OCI-LY7 (cell line): ENCODE measurements at regions not wholly inside any gene's neighbourhood (a gene's known extent, or its start where the extent isn't known, plus 50 kb on each side); places are given as distances from the start of the nearest gene placed in this dataset.

ENCODE experiments used
- BruUV-seq: library from RNA; stranded (reverse); fragments of 400-500 nt; replicated peaks from 2 replicates; lab custom pipeline; 2021; lab: Mats Ljungman, UMichigan
- CTCF ChIA-PET: fragments of 300-600 bp; sonication (Branson Sonifier 250); formaldehyde crosslinking; loops from one replicate; lab custom pipeline; 2022; ENCODE audit warnings: antibody characterized with exemption; ENCODE audit not compliant: unreplicated experiment; lab: Charles Lee
- POLR2A ChIA-PET: fragments of 300-600 bp; sonication (Branson Sonifier 250); formaldehyde crosslinking; loops from one replicate; lab custom pipeline; 2022; ENCODE audit warnings: antibody characterized with exemption; lab: Charles Lee
- DNase-seq: peaks from one replicate; pipeline ENCODE4 v3.0.0-alpha.2; 2015; ENCODE audit warnings: low spot score
- H2AFZ ChIP-seq: fragments of 200-600 bp; sonication (generic), shearing (Covaris generic); 2 replicates; pipeline ENCODE4 v1.6.1; 2014; ENCODE audit warnings: mild to moderate bottlenecking, antibody characterized with exemption, low read length, moderate library complexity
- H3K27ac ChIP-seq: fragments of 200-600 bp; sonication (generic); 2 replicates; pipeline ENCODE4 v1.5.1; 2014; ENCODE audit warnings: mixed run types, low read depth, mild to moderate bottlenecking, moderate library complexity, low read length, inconsistent platforms; ENCODE audit not compliant: poor library complexity, severe bottlenecking
- H3K36me3 ChIP-seq: fragments of 200-600 bp; sonication (generic); 2 replicates; pipeline ENCODE4 v1.6.1; 2014; ENCODE audit warnings: mild to moderate bottlenecking, antibody characterized with exemption, low read length, moderate library complexity, mixed read lengths; ENCODE audit not compliant: insufficient read depth
- H3K4me1 ChIP-seq: fragments of 200-600 bp; sonication (generic); 2 replicates; pipeline ENCODE4 v1.5.1; 2014; ENCODE audit warnings: mild to moderate bottlenecking, low read length; ENCODE audit not compliant: insufficient read depth, poor library complexity, severe bottlenecking
- H3K4me2 ChIP-seq: fragments of 200-600 bp; sonication (generic); 2 replicates; pipeline ENCODE4 v1.6.1; 2014; ENCODE audit warnings: mild to moderate bottlenecking, low read length
- H3K4me3 ChIP-seq: fragments of 200-600 bp; sonication (generic); 2 replicates; pipeline ENCODE4 v1.5.1; 2014; ENCODE audit warnings: mild to moderate bottlenecking, low read depth, low read length; ENCODE audit not compliant: poor library complexity, severe bottlenecking
- H3K79me2 ChIP-seq: fragments of 200-600 bp; sonication (generic); 2 replicates; pipeline ENCODE4 v1.6.1; 2016; ENCODE audit warnings: low read depth, mild to moderate bottlenecking, low read length, moderate library complexity, mixed read lengths; ENCODE audit not compliant: insufficient read depth
- H3K9me2 ChIP-seq: fragments of 200-600 bp; sonication (generic); 2 replicates; pipeline ENCODE4 v1.6.1; 2016; ENCODE audit warnings: mild to moderate bottlenecking, low read length, mixed read lengths; ENCODE audit not compliant: insufficient read depth
- H3K9me3 ChIP-seq: fragments of 200-600 bp; sonication (generic); 2 replicates; pipeline ENCODE4 v1.6.1; 2014; ENCODE audit warnings: mild to moderate bottlenecking, mixed run types, low read length, mixed read lengths
- H4K20me1 ChIP-seq: fragments of 200-600 bp; sonication (generic); 2 replicates; pipeline ENCODE4 v1.6.1; 2014; ENCODE audit warnings: mild to moderate bottlenecking, antibody characterized with exemption, low read length, moderate library complexity, mixed read lengths; ENCODE audit not compliant: insufficient read depth
- EZH2phosphoT487 ChIP-seq: fragments of 200-600 bp; sonication (generic); IDR thresholded peaks from 2 replicates; pipeline ENCODE4 v1.6.1; 2018; ENCODE audit warnings: low read depth, borderline replicate concordance, mild to moderate bottlenecking, mixed run types, antibody characterized with exemption, low read length, moderate library complexity, mixed read lengths
- intact Hi-C: fragments of 100-400 bp; cut with micrococcal nuclease; formaldehyde crosslinking; loops from one replicate; pipeline ENCODE4 v1.10.0; 2022; ENCODE audit not compliant: unreplicated experiment
- TF ChIP-seq, protein P1 (sequence below): fragments of 200-600 bp; sonication (generic); conservative IDR thresholded peaks from 2 replicates; pipeline ENCODE4 v1.5.1; 2014; ENCODE audit warnings: mild to moderate bottlenecking, antibody characterized with exemption, low read length, moderate library complexity, mixed read lengths

DNA sequence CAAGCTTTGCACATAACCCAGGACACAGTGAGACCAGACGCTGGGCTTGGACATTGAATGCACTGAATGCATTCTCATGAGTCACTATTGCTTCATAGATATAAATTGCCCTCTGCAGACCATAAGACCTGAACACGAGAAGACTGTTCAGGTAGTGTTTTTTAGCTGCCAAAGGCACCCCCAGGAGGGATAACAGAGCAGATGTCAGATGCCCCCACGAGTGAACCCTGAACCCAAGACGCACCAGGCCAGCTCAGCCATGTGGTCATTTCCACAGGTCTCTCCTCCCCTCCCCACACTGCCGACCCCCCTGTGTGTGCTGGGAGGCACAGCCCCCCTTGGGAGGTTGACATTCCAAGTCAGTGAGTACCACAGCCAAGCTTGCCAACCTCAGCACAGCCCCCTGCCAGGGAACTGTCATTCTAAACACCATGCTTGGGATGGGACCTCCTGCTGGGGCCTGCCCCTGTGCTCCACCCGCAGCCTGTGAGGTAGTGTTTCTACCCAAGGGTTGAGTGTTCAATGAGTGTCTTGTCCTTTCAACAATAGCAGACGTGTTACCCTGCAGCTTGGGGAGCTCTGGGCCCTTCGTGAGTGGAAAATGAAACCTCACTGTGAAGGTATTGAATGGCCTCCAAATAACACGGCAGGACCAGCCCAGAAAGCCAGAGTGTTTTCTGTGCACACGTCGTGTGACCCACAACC, 68.2 kb downstream of the PSMG1 start:
- CTCF ChIA-PET, result no interaction called here
- TF ChIP-seq EZH2phosphoT487, result no peak
- TF ChIP-seq, protein P1, sequence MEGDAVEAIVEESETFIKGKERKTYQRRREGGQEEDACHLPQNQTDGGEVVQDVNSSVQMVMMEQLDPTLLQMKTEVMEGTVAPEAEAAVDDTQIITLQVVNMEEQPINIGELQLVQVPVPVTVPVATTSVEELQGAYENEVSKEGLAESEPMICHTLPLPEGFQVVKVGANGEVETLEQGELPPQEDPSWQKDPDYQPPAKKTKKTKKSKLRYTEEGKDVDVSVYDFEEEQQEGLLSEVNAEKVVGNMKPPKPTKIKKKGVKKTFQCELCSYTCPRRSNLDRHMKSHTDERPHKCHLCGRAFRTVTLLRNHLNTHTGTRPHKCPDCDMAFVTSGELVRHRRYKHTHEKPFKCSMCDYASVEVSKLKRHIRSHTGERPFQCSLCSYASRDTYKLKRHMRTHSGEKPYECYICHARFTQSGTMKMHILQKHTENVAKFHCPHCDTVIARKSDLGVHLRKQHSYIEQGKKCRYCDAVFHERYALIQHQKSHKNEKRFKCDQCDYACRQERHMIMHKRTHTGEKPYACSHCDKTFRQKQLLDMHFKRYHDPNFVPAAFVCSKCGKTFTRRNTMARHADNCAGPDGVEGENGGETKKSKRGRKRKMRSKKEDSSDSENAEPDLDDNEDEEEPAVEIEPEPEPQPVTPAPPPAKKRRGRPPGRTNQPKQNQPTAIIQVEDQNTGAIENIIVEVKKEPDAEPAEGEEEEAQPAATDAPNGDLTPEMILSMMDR, result no peak

DNA sequence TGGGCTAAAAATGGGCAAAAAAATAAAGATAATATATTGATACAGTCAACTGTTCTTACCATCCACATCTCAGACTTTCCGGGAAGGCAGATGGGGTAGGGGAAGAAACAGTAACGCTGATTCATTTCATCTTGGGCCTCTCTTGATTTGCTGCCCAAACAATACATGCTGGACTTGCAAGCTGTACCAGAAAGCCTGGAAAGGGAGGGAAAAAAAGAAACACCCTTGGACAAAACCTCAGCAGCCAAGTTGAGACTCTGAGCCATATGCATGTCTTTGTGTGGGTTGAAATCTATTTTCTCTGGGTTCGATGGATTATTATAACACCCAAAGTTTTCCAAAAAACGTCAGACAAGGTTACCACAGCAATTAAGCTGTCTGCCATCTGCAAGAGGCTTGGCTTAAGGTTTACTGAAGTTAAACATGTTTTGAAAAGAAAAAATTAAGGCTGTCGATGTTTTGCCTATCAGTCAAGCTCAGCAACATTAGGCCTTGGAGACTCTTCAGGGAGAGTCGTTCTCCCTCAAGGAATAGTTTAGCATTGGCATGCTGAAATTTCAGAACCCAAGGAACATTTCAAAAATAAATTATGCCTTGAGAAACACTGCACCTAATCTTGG, 71.2 kb downstream of the PSMG1 start:
- CTCF ChIA-PET, result no interaction called here
- Histone ChIP-seq H3K27ac (no peak overlapping the region), H3K9me2 (no peaks in the 10 kb centered on the region), H3K4me2 (no peak overlapping the region), H2AFZ (no peak overlapping the region), H3K4me1 (no peaks in the 10 kb centered on the region), H3K79me2 (no peaks in the 10 kb centered on the region), H3K9me3 (no peaks in the 10 kb centered on the region), H4K20me1 (no peaks in the 10 kb centered on the region), H3K4me3 (no peak overlapping the region), H3K36me3 (no peaks in the 10 kb centered on the region)
- no TSS peak for BruUV-seq
- TF ChIP-seq, protein P1, result no peak
- TF ChIP-seq EZH2phosphoT487, result no peak
- POLR2A ChIA-PET, result interaction anchor here (0.7 kb wide), 1 partner anchor 23 kb away, joined by 3 read pairs; no protein-coding TSS in a partner anchor
- intact Hi-C loops, result no loop called here
- no peak for DNase-seq

More for the DNA sequence above, 68.2 kb downstream of the PSMG1 start:
- H3K4me3 ChIP-seq, result no peak overlapping the region
- no peak overlapping the region for H3K27ac ChIP-seq
- no peak overlapping the region for H2AFZ ChIP-seq
- intact Hi-C loops, result no loop called here
- no peaks in the 10 kb centered on the region for H4K20me1 ChIP-seq
- DNase-seq, result no peak
- no peaks in the 10 kb centered on the region for H3K79me2 ChIP-seq
- no TSS peak for BruUV-seq
- no peaks in the 10 kb centered on the region for H3K9me2 ChIP-seq
- POLR2A ChIA-PET, result interaction anchor here (0.5 to 0.7 kb wide), 2 partner anchors 18 to 94 kb away, joined by 3 read pairs; no protein-coding TSS in a partner anchor
- H3K9me3 ChIP-seq, result no peaks in the 10 kb centered on the region
- no peaks in the 10 kb centered on the region for H3K36me3 ChIP-seq
- no peak overlapping the region for H3K4me2 ChIP-seq
- H3K4me1 ChIP-seq, result no peaks in the 10 kb centered on the region

DNA sequence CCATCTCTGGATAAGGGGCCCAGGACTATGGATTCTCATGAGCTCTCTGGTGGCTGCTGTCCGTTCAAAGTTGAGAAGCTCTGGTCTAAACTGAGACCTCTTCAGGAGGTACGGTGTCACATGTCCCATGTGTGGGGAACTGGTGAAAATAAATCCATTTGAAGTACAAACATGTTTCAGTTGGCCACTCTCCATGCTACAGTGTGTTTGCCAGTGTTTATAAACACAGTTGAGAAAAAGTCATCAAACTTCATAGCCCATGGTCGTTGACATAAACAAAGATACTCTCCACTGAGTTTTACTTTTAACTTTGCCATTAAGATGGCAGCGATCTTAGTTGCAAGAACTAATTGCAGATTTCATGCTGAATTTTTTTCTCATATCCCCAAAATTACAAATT, 72.8 kb downstream of the PSMG1 start:
- intact Hi-C loops, result no loop called here

More for the DNA sequence above, 72.8 kb downstream of the PSMG1 start:
- H2AFZ ChIP-seq, result no peak overlapping the region
- H3K9me3 ChIP-seq, result no peaks in the 10 kb centered on the region
- H3K36me3 ChIP-seq, result no peaks in the 10 kb centered on the region
- H3K4me3 ChIP-seq, result no peak overlapping the region
- H3K9me2 ChIP-seq, result no peaks in the 10 kb centered on the region
- DNase-seq, result no peak
- no peaks in the 10 kb centered on the region for H3K79me2 ChIP-seq
- CTCF ChIA-PET, result no interaction called here
- TF ChIP-seq, protein P1, result no peak
- TF ChIP-seq EZH2phosphoT487, result no peak
- BruUV-seq, result no TSS peak
- H3K4me2 ChIP-seq, result no peak overlapping the region
- H3K4me1 ChIP-seq, result no peaks in the 10 kb centered on the region
- no peak overlapping the region for H3K27ac ChIP-seq
- POLR2A ChIA-PET, result no interaction called here
- no peaks in the 10 kb centered on the region for H4K20me1 ChIP-seq
